HEK293 (cell line): ENCODE measurements at regions not wholly inside any gene's neighbourhood (a gene's known extent, or its start where the extent isn't known, plus 50 kb on each side); places are given as distances from the start of the nearest gene placed in this dataset.

Source experiments
- CTCF ChIA-PET: fragments of 350-600 bp; formaldehyde crosslinking; extraction: SDS; loops from one replicate; lab custom pipeline; 2021; ENCODE audit warnings: antibody characterized with exemption; lab: Yijun Ruan, JAX
- POLR2A ChIA-PET: fragments of 300-600 bp; formaldehyde crosslinking; extraction: SDS; loops from one replicate; lab custom pipeline; 2020; ENCODE audit warnings: antibody characterized with exemption, inconsistent platforms; lab: Yijun Ruan, JAX
- H3K27ac ChIP-seq: fragments of 200-500 bp; sonication (Bioruptor generic); 2 replicates; pipeline ENCODE4 v1.5.1; 2014; ENCODE audit warnings: low read depth, low read length, control low read depth, inconsistent platforms; ENCODE audit errors: extremely low read depth
- H3K36me3 ChIP-seq, 2 experiments: fragments of 200-500 bp in 1 of 2; sonication (Bioruptor generic) in 1 of 2; 1 replicate in 1 of 2; 2 replicates in 1 of 2; pipeline ENCODE4 v1.5.1; 2014 to 2017; ENCODE audit warnings: inconsistent platforms in 2 of 2, low read length in 2 of 2; ENCODE audit not compliant: control insufficient read depth in 2 of 2, insufficient read depth in 1 of 2
- H3K4me1 ChIP-seq: fragments of 200-500 bp; sonication (Bioruptor generic); 2 replicates; pipeline ENCODE4 v1.5.1; 2014; ENCODE audit warnings: mild to moderate bottlenecking, low read length, inconsistent platforms; ENCODE audit not compliant: control insufficient read depth, insufficient read depth
- H3K4me3 ChIP-seq: 2 replicates; pipeline ENCODE4 v1.5.1; 2011; ENCODE audit warnings: low read depth, mild to moderate bottlenecking, control low read depth, low read length, moderate library complexity
- H3K9me3 ChIP-seq: fragments of 200-500 bp; sonication (Bioruptor generic); 2 replicates; pipeline ENCODE4 v1.5.1; 2014; ENCODE audit warnings: low read depth, low read length, inconsistent platforms; ENCODE audit not compliant: control insufficient read depth, insufficient read depth
- GLIS1 ChIP-seq: fragments of 450-650 bp; formaldehyde crosslinking; IDR thresholded peaks from 2 replicates; pipeline ENCODE4 v1.5.1; 2016; ENCODE audit warnings: missing biosample characterization, missing genetic modification characterization
- SP7 ChIP-seq: fragments of 450-650 bp; formaldehyde crosslinking; IDR thresholded peaks from 2 replicates; pipeline ENCODE4 v1.5.1; 2016; ENCODE audit warnings: missing biosample characterization, missing genetic modification characterization
- TRIM28 ChIP-seq: IDR thresholded peaks from 2 replicates; pipeline ENCODE4 v1.6.1; 2011; ENCODE audit warnings: low read length, control low read depth, borderline replicate concordance
- ZIC2 ChIP-seq: fragments of 450-650 bp; formaldehyde crosslinking; IDR thresholded peaks from 2 replicates; pipeline ENCODE4 v1.5.1; 2016; ENCODE audit warnings: missing biosample characterization, missing genetic modification characterization
- ZNF10 ChIP-seq: fragments of 450-650 bp; formaldehyde crosslinking; IDR thresholded peaks from 2 replicates; pipeline ENCODE4 v1.5.1; 2017; ENCODE audit warnings: missing biosample characterization, missing genetic modification characterization
- ZNF140 ChIP-seq: fragments of 450-650 bp; formaldehyde crosslinking; IDR thresholded peaks from 2 replicates; pipeline ENCODE4 v1.5.1; 2016; ENCODE audit warnings: missing biosample characterization, missing genetic modification characterization
- ZNF155 ChIP-seq: fragments of 450-650 bp; formaldehyde crosslinking; IDR thresholded peaks from 2 replicates; pipeline ENCODE4 v1.5.1; 2016; ENCODE audit warnings: missing biosample characterization, missing genetic modification characterization
- ZNF174 ChIP-seq: fragments of 450-650 bp; formaldehyde crosslinking; IDR thresholded peaks from 2 replicates; pipeline ENCODE4 v1.5.0; 2017; ENCODE audit warnings: missing biosample characterization, mild to moderate bottlenecking, missing genetic modification characterization
- ZNF223 ChIP-seq: fragments of 450-650 bp; formaldehyde crosslinking; IDR thresholded peaks from 2 replicates; pipeline ENCODE4 v1.5.1; 2016; ENCODE audit warnings: missing biosample characterization, missing genetic modification characterization
- ZNF366 ChIP-seq: fragments of 450-650 bp; formaldehyde crosslinking; conservative IDR thresholded peaks from 2 replicates; pipeline ENCODE4 v1.5.1; 2016; ENCODE audit warnings: missing biosample characterization, missing genetic modification characterization
- ZNF394 ChIP-seq: fragments of 450-650 bp; formaldehyde crosslinking; IDR thresholded peaks from 2 replicates; pipeline ENCODE4 v1.5.1; 2016; ENCODE audit warnings: missing biosample characterization, missing genetic modification characterization, mild to moderate bottlenecking, moderate library complexity, borderline replicate concordance
- ZNF510 ChIP-seq: fragments of 450-650 bp; formaldehyde crosslinking; IDR thresholded peaks from 2 replicates; pipeline ENCODE4 v1.5.1; 2018; ENCODE audit warnings: mild to moderate bottlenecking, missing genetic modification characterization, missing biosample characterization; ENCODE audit not compliant: insufficient replicate concordance
- ZNF544 ChIP-seq: fragments of 450-650 bp; formaldehyde crosslinking; IDR thresholded peaks from 2 replicates; pipeline ENCODE4 v1.5.0; 2017; ENCODE audit warnings: missing biosample characterization, missing genetic modification characterization
- ZNF626 ChIP-seq: fragments of 450-650 bp; sonication (Bioruptor Pico); formaldehyde crosslinking; IDR thresholded peaks from 2 replicates; pipeline ENCODE4 v1.5.1; 2018; ENCODE audit warnings: missing biosample characterization, missing genetic modification characterization, inconsistent platforms
- ZNF629 ChIP-seq: fragments of 450-650 bp; formaldehyde crosslinking; IDR thresholded peaks from 2 replicates; pipeline ENCODE4 v1.5.1; 2017; ENCODE audit warnings: missing biosample characterization, missing genetic modification characterization
- ZNF792 ChIP-seq: fragments of 450-650 bp; formaldehyde crosslinking; IDR thresholded peaks from 2 replicates; pipeline ENCODE4 v1.5.1; 2016; ENCODE audit warnings: missing biosample characterization, missing genetic modification characterization
- ZNF830 ChIP-seq: fragments of 450-650 bp; IDR thresholded peaks from 2 replicates; pipeline ENCODE4 v1.5.0; 2018; ENCODE audit warnings: missing biosample characterization, missing genetic modification characterization, low read depth, mild to moderate bottlenecking, moderate library complexity
- ZNF843 ChIP-seq: fragments of 450-650 bp; formaldehyde crosslinking; IDR thresholded peaks from 2 replicates; pipeline ENCODE4 v1.5.1; 2016; ENCODE audit warnings: missing biosample characterization, missing genetic modification characterization
- ZSCAN23 ChIP-seq: fragments of 450-650 bp; formaldehyde crosslinking; IDR thresholded peaks from 2 replicates; pipeline ENCODE4 v1.5.1; 2016; ENCODE audit warnings: missing biosample characterization, missing genetic modification characterization
- TF ChIP-seq, protein P1 (sequence below): fragments of 450-650 bp; formaldehyde crosslinking; IDR thresholded peaks from 2 replicates; pipeline ENCODE4 v1.5.1; 2016; ENCODE audit warnings: missing biosample characterization, missing genetic modification characterization, low read depth
- TF ChIP-seq, protein P2 (sequence below): fragments of 450-650 bp; IDR thresholded peaks from 2 replicates; pipeline ENCODE4 v1.5.1; 2018; ENCODE audit warnings: missing biosample characterization, missing genetic modification characterization
- TF ChIP-seq, protein P3 (sequence below): fragments of 450-650 bp; formaldehyde crosslinking; IDR thresholded peaks from 2 replicates; pipeline ENCODE4 v1.5.1; 2016; ENCODE audit warnings: missing biosample characterization, missing genetic modification characterization
- TF ChIP-seq, protein P4 (sequence below): fragments of 450-650 bp; formaldehyde crosslinking; IDR thresholded peaks from 2 replicates; pipeline ENCODE4 v1.5.1; 2016; ENCODE audit warnings: missing biosample characterization, missing genetic modification characterization

DNA sequence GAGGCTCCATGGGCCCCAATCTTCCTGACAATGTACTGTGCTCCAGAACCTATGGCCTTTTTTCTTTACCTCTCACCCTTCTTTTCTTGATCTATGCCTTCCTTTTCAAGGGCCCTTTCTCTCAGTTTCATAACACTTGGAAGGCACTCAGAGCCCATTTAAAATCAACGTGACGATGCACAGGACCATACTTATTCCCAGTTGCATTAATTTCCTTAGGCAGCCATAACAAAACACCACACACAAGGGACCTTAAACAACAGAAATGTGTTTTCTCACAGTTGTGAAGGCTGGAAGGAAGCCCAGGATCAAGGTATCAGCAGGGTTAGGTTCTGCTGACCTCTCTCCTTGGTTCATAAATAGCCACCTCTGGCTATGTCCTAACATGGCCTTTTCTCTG lies 414.0 kb upstream of the TNP1 start (continued):
- TF ChIP-seq, protein P1, sequence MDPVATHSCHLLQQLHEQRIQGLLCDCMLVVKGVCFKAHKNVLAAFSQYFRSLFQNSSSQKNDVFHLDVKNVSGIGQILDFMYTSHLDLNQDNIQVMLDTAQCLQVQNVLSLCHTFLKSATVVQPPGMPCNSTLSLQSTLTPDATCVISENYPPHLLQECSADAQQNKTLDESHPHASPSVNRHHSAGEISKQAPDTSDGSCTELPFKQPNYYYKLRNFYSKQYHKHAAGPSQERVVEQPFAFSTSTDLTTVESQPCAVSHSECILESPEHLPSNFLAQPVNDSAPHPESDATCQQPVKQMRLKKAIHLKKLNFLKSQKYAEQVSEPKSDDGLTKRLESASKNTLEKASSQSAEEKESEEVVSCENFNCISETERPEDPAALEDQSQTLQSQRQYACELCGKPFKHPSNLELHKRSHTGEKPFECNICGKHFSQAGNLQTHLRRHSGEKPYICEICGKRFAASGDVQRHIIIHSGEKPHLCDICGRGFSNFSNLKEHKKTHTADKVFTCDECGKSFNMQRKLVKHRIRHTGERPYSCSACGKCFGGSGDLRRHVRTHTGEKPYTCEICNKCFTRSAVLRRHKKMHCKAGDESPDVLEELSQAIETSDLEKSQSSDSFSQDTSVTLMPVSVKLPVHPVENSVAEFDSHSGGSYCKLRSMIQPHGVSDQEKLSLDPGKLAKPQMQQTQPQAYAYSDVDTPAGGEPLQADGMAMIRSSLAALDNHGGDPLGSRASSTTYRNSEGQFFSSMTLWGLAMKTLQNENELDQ: no peak
- TF ChIP-seq ZNF843 (tag by site-specific recombination) (no peak), ZNF174 (tag by site-specific recombination) (no peak), ZNF223 (tag by site-specific recombination) (no peak), ZNF626 (no peak)

DNA sequence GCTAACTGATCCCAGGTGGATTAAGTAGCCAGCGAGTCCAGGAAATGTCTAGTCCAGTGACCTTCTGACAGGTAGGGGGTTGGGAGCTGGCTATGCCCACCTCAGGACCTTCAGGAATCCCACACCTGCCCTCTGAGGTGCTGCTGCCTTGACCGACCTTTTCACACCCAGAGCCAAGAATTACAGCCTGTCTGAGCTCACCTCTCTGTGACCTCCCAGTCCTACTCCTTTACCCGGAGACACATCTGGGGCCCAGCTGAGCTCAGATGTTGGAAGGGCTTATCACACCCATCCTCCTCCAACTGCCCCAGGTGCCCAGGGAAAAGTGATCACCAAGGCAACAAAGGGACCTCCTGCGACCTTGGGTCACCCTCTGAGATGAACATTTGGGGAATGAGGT lies 413.3 kb upstream of the TNP1 start:
- TF ChIP-seq SP7 (tag by site-specific recombination) (no peak), ZNF510 (tag by site-specific recombination) (no peak), ZNF544 (no peak), ZNF366 (no peak), ZNF792 (tag by site-specific recombination) (no peak), TRIM28 (no peak), ZNF830 (tag by site-specific recombination) (no peak), ZNF155 (no peak), ZNF629 (tag by site-specific recombination) (no peak), GLIS1 (tag by site-specific recombination) (no peak), ZNF10 (tag by site-specific recombination) (no peak), ZIC2 (tag by site-specific recombination) (no peak), ZSCAN23 (tag by site-specific recombination) (no peak), ZNF394 (tag by site-specific recombination) (no peak), ZNF140 (tag by site-specific recombination) (no peak)
- TF ChIP-seq, protein P2, sequence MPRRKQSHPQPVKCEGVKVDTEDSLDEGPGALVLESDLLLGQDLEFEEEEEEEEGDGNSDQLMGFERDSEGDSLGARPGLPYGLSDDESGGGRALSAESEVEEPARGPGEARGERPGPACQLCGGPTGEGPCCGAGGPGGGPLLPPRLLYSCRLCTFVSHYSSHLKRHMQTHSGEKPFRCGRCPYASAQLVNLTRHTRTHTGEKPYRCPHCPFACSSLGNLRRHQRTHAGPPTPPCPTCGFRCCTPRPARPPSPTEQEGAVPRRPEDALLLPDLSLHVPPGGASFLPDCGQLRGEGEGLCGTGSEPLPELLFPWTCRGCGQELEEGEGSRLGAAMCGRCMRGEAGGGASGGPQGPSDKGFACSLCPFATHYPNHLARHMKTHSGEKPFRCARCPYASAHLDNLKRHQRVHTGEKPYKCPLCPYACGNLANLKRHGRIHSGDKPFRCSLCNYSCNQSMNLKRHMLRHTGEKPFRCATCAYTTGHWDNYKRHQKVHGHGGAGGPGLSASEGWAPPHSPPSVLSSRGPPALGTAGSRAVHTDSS: no peak
- TF ChIP-seq, protein P3, sequence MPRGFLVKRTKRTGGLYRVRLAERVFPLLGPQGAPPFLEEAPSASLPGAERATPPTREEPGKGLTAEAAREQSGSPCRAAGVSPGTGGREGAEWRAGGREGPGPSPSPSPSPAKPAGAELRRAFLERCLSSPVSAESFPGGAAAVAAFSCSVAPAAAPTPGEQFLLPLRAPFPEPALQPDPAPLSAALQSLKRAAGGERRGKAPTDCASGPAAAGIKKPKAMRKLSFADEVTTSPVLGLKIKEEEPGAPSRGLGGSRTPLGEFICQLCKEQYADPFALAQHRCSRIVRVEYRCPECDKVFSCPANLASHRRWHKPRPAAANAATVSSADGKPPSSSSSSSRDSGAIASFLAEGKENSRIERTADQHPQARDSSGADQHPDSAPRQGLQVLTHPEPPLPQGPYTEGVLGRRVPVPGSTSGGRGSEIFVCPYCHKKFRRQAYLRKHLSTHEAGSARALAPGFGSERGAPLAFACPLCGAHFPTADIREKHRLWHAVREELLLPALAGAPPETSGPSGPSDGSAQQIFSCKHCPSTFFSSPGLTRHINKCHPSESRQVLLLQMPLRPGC (tag by site-specific recombination): no peak
- TF ChIP-seq, protein P4, sequence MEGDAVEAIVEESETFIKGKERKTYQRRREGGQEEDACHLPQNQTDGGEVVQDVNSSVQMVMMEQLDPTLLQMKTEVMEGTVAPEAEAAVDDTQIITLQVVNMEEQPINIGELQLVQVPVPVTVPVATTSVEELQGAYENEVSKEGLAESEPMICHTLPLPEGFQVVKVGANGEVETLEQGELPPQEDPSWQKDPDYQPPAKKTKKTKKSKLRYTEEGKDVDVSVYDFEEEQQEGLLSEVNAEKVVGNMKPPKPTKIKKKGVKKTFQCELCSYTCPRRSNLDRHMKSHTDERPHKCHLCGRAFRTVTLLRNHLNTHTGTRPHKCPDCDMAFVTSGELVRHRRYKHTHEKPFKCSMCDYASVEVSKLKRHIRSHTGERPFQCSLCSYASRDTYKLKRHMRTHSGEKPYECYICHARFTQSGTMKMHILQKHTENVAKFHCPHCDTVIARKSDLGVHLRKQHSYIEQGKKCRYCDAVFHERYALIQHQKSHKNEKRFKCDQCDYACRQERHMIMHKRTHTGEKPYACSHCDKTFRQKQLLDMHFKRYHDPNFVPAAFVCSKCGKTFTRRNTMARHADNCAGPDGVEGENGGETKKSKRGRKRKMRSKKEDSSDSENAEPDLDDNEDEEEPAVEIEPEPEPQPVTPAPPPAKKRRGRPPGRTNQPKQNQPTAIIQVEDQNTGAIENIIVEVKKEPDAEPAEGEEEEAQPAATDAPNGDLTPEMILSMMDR (tag by site-specific recombination): no peak
- POLR2A ChIA-PET: no interaction called here
- CTCF ChIA-PET: no interaction called here

More for the DNA sequence above, 413.3 kb upstream of the TNP1 start:
- no peaks in the 10 kb centered on the region for H3K4me1 ChIP-seq
- no peaks in the 10 kb centered on the region for H3K36me3 ChIP-seq
- H3K27ac ChIP-seq: no peak overlapping the region
- no peaks in the 10 kb centered on the region for H3K9me3 ChIP-seq
- H3K4me3 ChIP-seq: no peak overlapping the region
